ENCODE measurements at regions not wholly inside any gene's neighbourhood (a gene's known extent, or its start where the extent isn't known, plus 50 kb on each side); places are given as distances from the start of the nearest gene placed in this dataset.

- Histone ChIP-seq H3K4me2 (ENCODE audit: insufficient read depth, insufficient read length, low read length) (no peak overlapping the region), H3K79me2 (ENCODE audit: insufficient read depth, low read length) (no peaks in the 10 kb centered on the region), H2BK15ac (ENCODE audit: low read depth, low read length) (no peak overlapping the region), H3T11ph (ENCODE audit: low read length) (no peak overlapping the region), H2AK5ac (ENCODE audit: insufficient read length, low read length) (no peak overlapping the region), H3K79me1 (ENCODE audit: insufficient read depth, low read depth, low read length, poor library complexity, severe bottlenecking) (no peaks in the 10 kb centered on the region), H4K91ac (ENCODE audit: insufficient read length, low read depth, low read length) (no peak overlapping the region), H2BK20ac (ENCODE audit: low read depth, low read length, poor library complexity, severe bottlenecking) (no peak overlapping the region), H3K4me1 (ENCODE audit: insufficient read depth, low read length) (no peaks in the 10 kb centered on the region), H4K5ac (ENCODE audit: insufficient read length, low read depth, low read length) (no peak overlapping the region), H2BK5ac (ENCODE audit: insufficient read length, low read length) (no peak overlapping the region), H2BK12ac (ENCODE audit: insufficient read length, low read depth, low read length) (no peak overlapping the region), H3K56ac (ENCODE audit: insufficient read length, low read depth, low read length) (no peak overlapping the region), H2BK120ac (ENCODE audit: low read depth, low read length, poor library complexity, severe bottlenecking) (no peak overlapping the region), H3K14ac (ENCODE audit: insufficient read depth, low read length) (no peak overlapping the region), H3K27me3 (ENCODE audit: insufficient read depth, low read length) (no peaks in the 10 kb centered on the region), H2AFZ (ENCODE audit: low read length) (no peak overlapping the region), H4K20me1 (ENCODE audit: control insufficient read depth, insufficient read depth, insufficient read length) (no peaks in the 10 kb centered on the region), H3K27ac (ENCODE audit: insufficient read length, low read depth, low read length) (no peak overlapping the region), H3K4ac (ENCODE audit: low read depth, low read length) (no peak overlapping the region), H3K9me3 (ENCODE audit: control insufficient read depth, low read depth, low read length) (no peaks in the 10 kb centered on the region), H3K23me2 (ENCODE audit: insufficient read length, low read depth, low read length, poor library complexity, severe bottlenecking) (no peaks in the 10 kb centered on the region), H3K23ac (ENCODE audit: insufficient read length, low read depth, low read length) (no peak overlapping the region), H4K8ac (replicated peaks; ENCODE audit: insufficient read length, low read depth, low read length) (no peak overlapping the region), H3K18ac (ENCODE audit: insufficient read length, low read depth, low read length) (no peak overlapping the region), H3K9ac (ENCODE audit: extremely low read depth, insufficient read length, low read length) (no peak overlapping the region)
- no peak overlapping the region for H3K4me3 Mint-ChIP-seq
- H3K9me3 Mint-ChIP-seq, result no peaks in the 10 kb centered on the region; a peak in 1 of 5 replicates
- no peak overlapping the region for H3K27ac Mint-ChIP-seq
- no CpG with 5 or more reads among the region's 2 CpGs for WGBS (ENCODE audit: extremely low coverage, insufficient read length, low lambda C conversion rate)
- TF ChIP-seq CTCF (conservative IDR thresholded peaks at IDR 0.05), result no peak
- H3K36me3 Mint-ChIP-seq (ENCODE audit: insufficient read depth in 1 of 3, low read depth in 3 of 3), result no peaks in the 10 kb centered on the region
- no peak for DNase-seq
- H3K27me3 Mint-ChIP-seq (ENCODE audit: low read depth), result peaks cover 1% of the 10 kb centered on the region; the same call in 1 of the 2 replicates
- H3K4me1 Mint-ChIP-seq, result no peaks in the 10 kb centered on the region
Observed at GRCh38 chr3:74173090-74173489, 441.4 kb downstream of the CNTN3 start.

Data from H9 (cell line).